ENCODE measurements at regions not wholly inside any gene's neighbourhood (a gene's known extent, or its start where the extent isn't known, plus 50 kb on each side); places are given as distances from the start of the nearest gene placed in this dataset.
"Not testable (repeated sequence)": the region's sequence is repeated elsewhere in the genome, so short reads cannot be mapped to it uniquely, and the experiment has no call there.

DNA sequence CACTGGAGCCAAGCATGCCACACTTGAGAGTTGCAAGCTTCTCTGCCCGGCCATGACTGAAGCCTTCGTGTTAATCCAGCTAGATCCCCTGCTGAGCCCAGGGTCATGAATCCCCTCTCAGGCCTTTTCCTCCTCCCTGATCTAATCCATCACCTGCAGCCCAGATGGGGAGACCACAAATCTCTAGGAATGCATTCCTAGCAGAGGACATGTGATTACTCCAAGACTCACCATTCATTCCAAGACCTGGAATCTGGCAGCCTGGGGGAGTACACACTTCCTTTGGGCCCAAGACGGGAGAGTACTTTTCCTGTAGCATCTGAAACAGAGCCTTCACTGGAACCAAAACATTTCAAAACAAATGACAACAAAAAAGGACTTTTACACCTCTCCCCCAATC is 269.3 kb upstream of the NFIA start:
- DNase-seq (ENCODE audit: low read depth), result no peak

DNA sequence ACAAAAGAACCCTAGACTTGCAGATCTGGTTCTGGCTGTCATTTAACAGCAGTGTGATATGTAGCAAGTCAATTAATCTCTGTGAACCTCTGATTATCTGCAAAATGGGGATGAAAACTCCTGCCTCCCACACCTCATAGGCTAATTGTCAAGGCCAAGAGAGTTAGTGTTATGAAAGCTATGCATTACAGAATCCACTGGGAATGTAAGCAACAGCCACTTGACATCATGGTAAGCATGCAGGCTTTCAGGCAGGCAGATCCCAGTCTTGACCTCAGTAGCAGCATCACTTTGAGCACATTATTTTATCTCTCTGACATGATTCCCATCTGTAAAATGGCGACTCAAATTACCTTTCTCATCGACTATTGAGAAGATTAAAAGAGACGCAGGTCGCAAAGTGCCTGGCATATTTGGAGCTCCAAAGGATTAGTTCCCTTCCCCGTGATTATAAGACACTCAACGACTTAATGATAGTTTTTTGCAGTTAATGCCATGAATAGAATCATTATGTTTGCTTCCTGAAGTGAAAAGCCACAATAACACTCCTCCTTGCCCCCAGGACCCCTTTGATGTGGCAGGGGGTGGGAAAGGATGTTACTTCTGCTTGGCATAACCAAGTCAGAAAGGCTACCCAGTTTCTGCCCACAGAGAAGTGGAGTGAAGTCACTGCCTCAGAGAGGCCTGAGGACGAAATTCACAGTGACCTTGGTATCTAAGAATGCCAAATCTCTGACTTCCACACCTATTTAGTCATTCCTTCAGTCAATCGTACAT is 273.0 kb upstream of the NFIA start:
- H3K4me3 ChIP-seq (ENCODE audit: low read depth, low read length), result no peak overlapping the region
- no peak for TF ChIP-seq CTCF (IDR thresholded peaks at IDR 0.05; ENCODE audit: insufficient read depth, low read depth, low read length, missing control alignments)
- DNase-seq (ENCODE audit: low read depth), result no peak

More for the DNA sequence above, 269.3 kb upstream of the NFIA start:
- no peak overlapping the region for H3K4me3 ChIP-seq (ENCODE audit: low read depth, low read length)
- no peak for TF ChIP-seq CTCF (IDR thresholded peaks at IDR 0.05; ENCODE audit: insufficient read depth, low read depth, low read length, missing control alignments)

- DNase-seq (ENCODE audit: low read depth), result no peak
- TF ChIP-seq CTCF (IDR thresholded peaks at IDR 0.05; ENCODE audit: insufficient read depth, low read depth, low read length, missing control alignments), result no peak
- H3K4me3 ChIP-seq (ENCODE audit: low read depth, low read length), result no peak overlapping the region
These were observed 273.7 kb upstream of the NFIA start for GRCh38 chr1:60808676-60809075.

DNA sequence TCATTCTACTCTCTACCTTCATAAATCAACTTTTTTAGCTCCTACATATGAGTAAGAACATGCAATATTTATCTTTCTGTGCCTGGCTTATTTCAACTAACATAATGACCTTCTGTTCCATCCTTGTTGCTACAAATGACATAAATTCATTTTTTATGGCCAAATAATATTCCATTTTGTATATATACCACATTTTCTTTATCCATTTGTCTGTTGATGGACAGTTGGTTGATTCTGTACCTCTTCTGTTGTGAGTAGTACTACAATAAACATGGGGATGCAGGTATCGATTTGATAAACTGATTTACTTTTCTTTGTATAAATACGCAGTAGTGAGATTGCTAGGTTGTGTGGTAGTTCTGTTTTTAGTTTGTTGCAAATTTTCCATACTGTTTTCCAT is 279.5 kb upstream of the NFIA start:
- TF ChIP-seq CTCF (IDR thresholded peaks at IDR 0.05; ENCODE audit: insufficient read depth, low read depth, low read length, missing control alignments), result no peak
- no peak for DNase-seq (ENCODE audit: low read depth)
- no peak overlapping the region for H3K4me3 ChIP-seq (ENCODE audit: low read depth, low read length)

DNA sequence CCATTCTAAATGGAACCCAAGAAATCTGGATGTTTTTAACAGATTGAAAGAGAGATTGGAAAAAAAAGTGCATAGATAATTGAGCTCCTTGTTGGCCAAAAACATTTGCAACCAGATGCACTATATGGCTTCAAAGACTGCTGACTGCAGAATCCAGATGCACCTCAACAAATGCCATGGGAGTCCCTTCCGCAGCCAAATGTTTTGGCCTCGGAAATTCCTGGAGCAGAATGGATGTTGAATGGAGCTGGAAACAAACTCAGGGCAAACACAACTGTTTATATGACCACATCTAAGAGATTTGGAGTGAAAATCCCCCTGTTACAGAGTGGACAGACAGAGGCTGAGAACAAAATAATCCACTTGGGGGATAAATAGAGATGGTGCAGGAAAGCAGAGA is 285.0 kb upstream of the NFIA start:
- H3K4me3 ChIP-seq (ENCODE audit: low read depth, low read length), result no peak overlapping the region
- DNase-seq (ENCODE audit: low read depth), result no peak
- TF ChIP-seq CTCF (IDR thresholded peaks at IDR 0.05; ENCODE audit: insufficient read depth, low read depth, low read length, missing control alignments), result no peak

DNA sequence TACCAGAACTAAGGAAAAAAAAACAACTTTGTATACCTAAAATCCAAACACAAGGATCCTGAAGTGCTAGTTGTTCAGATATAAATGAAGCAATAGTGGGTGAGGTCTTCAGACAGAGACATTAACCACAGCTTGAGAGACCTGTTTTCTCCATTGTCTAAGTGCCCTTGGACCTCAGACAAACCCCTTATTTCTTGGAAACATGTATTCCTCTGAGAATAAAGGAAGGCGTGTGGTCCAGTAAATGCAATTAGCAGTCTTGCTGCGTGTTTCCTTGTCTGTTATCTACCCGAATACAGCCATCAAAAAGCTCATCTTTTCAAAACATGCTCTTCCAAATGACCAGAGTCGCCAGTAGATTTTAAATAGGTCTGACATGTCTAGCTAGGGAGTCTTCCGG is 291.1 kb upstream of the NFIA start:
- no peak for TF ChIP-seq CTCF (IDR thresholded peaks at IDR 0.05; ENCODE audit: insufficient read depth, low read depth, low read length, missing control alignments)
- no peak for DNase-seq (ENCODE audit: low read depth)
- H3K4me3 ChIP-seq (ENCODE audit: low read depth, low read length), result no peak overlapping the region

DNA sequence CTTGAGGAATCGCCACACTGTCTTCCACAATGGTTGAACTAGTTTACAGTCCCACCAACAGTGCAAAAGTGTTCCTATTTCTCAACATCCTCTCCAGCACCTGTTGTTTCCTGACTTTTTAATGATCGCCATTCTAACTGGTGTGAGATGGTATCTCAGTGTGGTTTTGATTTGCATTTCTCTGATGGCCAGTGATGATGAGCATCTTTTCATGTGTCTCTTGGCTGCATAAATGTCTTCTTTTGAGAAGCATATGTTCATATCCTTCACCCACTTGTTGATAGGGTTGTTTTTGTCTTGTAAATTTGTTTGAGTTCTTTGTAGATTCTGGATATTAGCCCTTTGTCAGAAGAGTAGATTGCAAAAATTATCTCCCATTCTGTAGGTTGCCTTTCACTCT is 309.3 kb upstream of the NFIA start:
- not testable (repeated sequence) for DNase-seq (ENCODE audit: low read depth); H3K4me3 ChIP-seq (ENCODE audit: low read depth, low read length)
